H9 (cell line): ENCODE measurements at regions not wholly inside any gene's neighbourhood (a gene's known extent, or its start where the extent isn't known, plus 50 kb on each side); places are given as distances from the start of the nearest gene placed in this dataset.

Experiments used
- DNase-seq: peaks from one replicate; pipeline ENCODE4 v3.0.0-alpha.2; 2017
- H2AFZ ChIP-seq: one replicate; pipeline ENCODE4 v1.6.1; 2013; ENCODE audit warnings: mild to moderate bottlenecking, low read length, control low read depth, moderate library complexity
- H2AK5ac ChIP-seq: 2 replicates; pipeline ENCODE4 v1.6.1; 2013; ENCODE audit warnings: low read length, control low read depth, mixed read lengths; ENCODE audit not compliant: insufficient read length
- H2BK120ac ChIP-seq: one replicate; pipeline ENCODE4 v1.6.1; 2013; ENCODE audit warnings: low read depth, mild to moderate bottlenecking, low read length, control low read depth, inconsistent platforms; ENCODE audit not compliant: poor library complexity, severe bottlenecking
- H2BK12ac ChIP-seq: 2 replicates; pipeline ENCODE4 v1.6.1; 2013; ENCODE audit warnings: low read length, control low read depth, mixed read lengths, low read depth; ENCODE audit not compliant: insufficient read length
- H2BK15ac ChIP-seq: 2 replicates; pipeline ENCODE4 v1.6.1; 2013; ENCODE audit warnings: low read depth, low read length, control low read depth
- H2BK20ac ChIP-seq: one replicate; pipeline ENCODE4 v1.6.1; 2013; ENCODE audit warnings: low read depth, mild to moderate bottlenecking, low read length, control low read depth, inconsistent platforms; ENCODE audit not compliant: poor library complexity, severe bottlenecking
- H2BK5ac ChIP-seq: 2 replicates; pipeline ENCODE4 v1.6.1; 2013; ENCODE audit warnings: low read length, control low read depth, mixed read lengths; ENCODE audit not compliant: insufficient read length
- H3K14ac ChIP-seq: 2 replicates; pipeline ENCODE4 v1.6.1; 2013; ENCODE audit warnings: low read length, control low read depth; ENCODE audit not compliant: insufficient read depth
- H3K18ac ChIP-seq: 2 replicates; pipeline ENCODE4 v1.6.1; 2013; ENCODE audit warnings: low read depth, mild to moderate bottlenecking, mixed read lengths, low read length, control low read depth; ENCODE audit not compliant: insufficient read length
- H3K23ac ChIP-seq: 2 replicates; pipeline ENCODE4 v1.6.1; 2013; ENCODE audit warnings: low read length, control low read depth, mixed read lengths, low read depth; ENCODE audit not compliant: insufficient read length
- H3K23me2 ChIP-seq: 2 replicates; pipeline ENCODE4 v1.6.1; 2013; ENCODE audit warnings: low read depth, mild to moderate bottlenecking, mixed read lengths, low read length, control low read depth; ENCODE audit not compliant: insufficient read length, poor library complexity, severe bottlenecking
- H3K27ac ChIP-seq: 2 replicates; pipeline ENCODE4 v1.5.1; 2013; ENCODE audit warnings: low read length, control low read depth, mixed read lengths, low read depth; ENCODE audit not compliant: insufficient read length
- H3K27me3 ChIP-seq: 2 replicates; pipeline ENCODE4 v1.6.1; 2013; ENCODE audit warnings: low read length, control low read depth, inconsistent platforms; ENCODE audit not compliant: insufficient read depth
- H3K4ac ChIP-seq: 2 replicates; pipeline ENCODE4 v1.6.1; 2013; ENCODE audit warnings: low read depth, mild to moderate bottlenecking, control low read depth, inconsistent platforms, low read length, moderate library complexity
- H3K4me1 ChIP-seq: 2 replicates; pipeline ENCODE4 v1.6.1; 2013; ENCODE audit warnings: low read length, control low read depth, inconsistent platforms; ENCODE audit not compliant: insufficient read depth
- H3K4me2 ChIP-seq: 2 replicates; pipeline ENCODE4 v1.6.1; 2013; ENCODE audit warnings: low read length, control low read depth, mixed read lengths; ENCODE audit not compliant: insufficient read length, insufficient read depth
- H3K56ac ChIP-seq: 2 replicates; pipeline ENCODE4 v1.6.1; 2013; ENCODE audit warnings: low read depth, mild to moderate bottlenecking, mixed read lengths, low read length, control low read depth; ENCODE audit not compliant: insufficient read length
- H3K79me1 ChIP-seq: 2 replicates; pipeline ENCODE4 v1.6.1; 2013; ENCODE audit warnings: low read depth, mild to moderate bottlenecking, moderate library complexity, low read length, control low read depth, inconsistent platforms; ENCODE audit not compliant: insufficient read depth, poor library complexity, severe bottlenecking
- H3K79me2 ChIP-seq: 2 replicates; pipeline ENCODE4 v1.6.1; 2013; ENCODE audit warnings: low read length, control low read depth, inconsistent platforms; ENCODE audit not compliant: insufficient read depth
- H3K9ac ChIP-seq: 2 replicates; pipeline ENCODE4 v1.6.1; 2013; ENCODE audit warnings: low read length, control low read depth, mixed read lengths; ENCODE audit not compliant: insufficient read length; ENCODE audit errors: extremely low read depth
- H3K9me3 ChIP-seq: one replicate; pipeline ENCODE4 v1.6.1; 2013; ENCODE audit warnings: low read depth, low read length, inconsistent platforms; ENCODE audit not compliant: control insufficient read depth
- H3T11ph ChIP-seq: one replicate; pipeline ENCODE4 v1.6.1; 2013; ENCODE audit warnings: mild to moderate bottlenecking, low read length, control low read depth, inconsistent platforms
- H4K20me1 ChIP-seq: one replicate; pipeline ENCODE4 v1.6.1; 2013; ENCODE audit not compliant: control insufficient read depth, insufficient read length, insufficient read depth
- H4K5ac ChIP-seq: 2 replicates; pipeline ENCODE4 v1.6.1; 2013; ENCODE audit warnings: low read depth, mild to moderate bottlenecking, mixed read lengths, low read length, control low read depth; ENCODE audit not compliant: insufficient read length
- H4K8ac ChIP-seq: replicated peaks from 2 replicates; pipeline ENCODE4 v1.6.1; 2013; ENCODE audit warnings: low read length, control low read depth, mixed read lengths, low read depth; ENCODE audit not compliant: insufficient read length
- H4K91ac ChIP-seq: 2 replicates; pipeline ENCODE4 v1.6.1; 2013; ENCODE audit warnings: low read depth, mild to moderate bottlenecking, moderate library complexity, mixed read lengths, low read length, control low read depth; ENCODE audit not compliant: insufficient read length
- H3K27ac Mint-ChIP-seq, 3 experiments: 2 replicates in 2 of 3; 3 replicates in 1 of 3; pipeline ENCODE4 v1.8.0; 2020 to 2021; ENCODE audit warnings: mixed read lengths in 3 of 3, mild to moderate bottlenecking in 1 of 3, moderate library complexity in 1 of 3
- H3K27me3 Mint-ChIP-seq: 2 replicates; pipeline ENCODE4 v1.8.0; 2021; ENCODE audit warnings: low read depth, mild to moderate bottlenecking, moderate library complexity, mixed read lengths
- H3K36me3 Mint-ChIP-seq, 3 experiments: 2 replicates in 2 of 3; 3 replicates in 1 of 3; pipeline ENCODE4 v1.8.0; 2020 to 2021; ENCODE audit warnings: low read depth in 3 of 3, mixed read lengths in 3 of 3; ENCODE audit not compliant: insufficient read depth in 1 of 3
- H3K4me1 Mint-ChIP-seq, 2 experiments: 2 replicates each; pipeline ENCODE4 v1.8.0; 2020; ENCODE audit warnings: mixed read lengths in 2 of 2
- H3K4me3 Mint-ChIP-seq, 2 experiments: 2 replicates in 1 of 2; 3 replicates in 1 of 2; pipeline ENCODE4 v1.8.0; 2020 to 2021; ENCODE audit warnings: mild to moderate bottlenecking in 2 of 2, mixed read lengths in 2 of 2, moderate library complexity in 1 of 2
- H3K9me3 Mint-ChIP-seq, 2 experiments: 2 replicates in 1 of 2; 3 replicates in 1 of 2; pipeline ENCODE4 v1.8.0; 2020; ENCODE audit warnings: mild to moderate bottlenecking in 2 of 2, mixed read lengths in 2 of 2, moderate library complexity in 1 of 2
- TF ChIP-seq, protein P1 (sequence below): fragments of 200-600 bp; sonication (generic); conservative IDR thresholded peaks from 3 replicates; pipeline ENCODE4 v1.8.0; 2021; ENCODE audit warnings: antibody characterized with exemption, mild to moderate bottlenecking

DNA sequence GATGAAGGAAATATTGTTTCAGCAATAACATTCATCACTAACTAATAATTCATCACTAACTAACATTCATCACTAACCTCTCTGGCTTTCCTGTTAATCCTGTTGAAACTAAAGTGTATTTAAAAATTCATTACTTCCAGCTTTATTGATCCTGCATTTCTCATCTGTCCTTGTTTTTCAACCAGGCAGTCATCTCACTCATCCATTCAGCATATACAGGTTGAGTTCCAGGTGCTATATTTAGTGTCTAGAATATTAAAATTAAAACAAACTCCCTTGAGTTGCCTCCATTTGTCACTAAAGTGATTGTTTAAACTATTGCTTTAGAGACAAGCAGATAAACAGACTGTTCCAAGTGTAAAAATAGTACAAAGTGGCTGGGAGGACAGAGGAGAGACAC is 58.1 kb downstream of the ATXN7L3B start:
- H3K79me2 ChIP-seq, result no peaks in the 10 kb centered on the region
- no peak overlapping the region for H3K23ac ChIP-seq
- no peak overlapping the region for H3K9ac ChIP-seq
- no peak overlapping the region for H2BK15ac ChIP-seq
- H3K4me2 ChIP-seq, result no peak overlapping the region
- no peak overlapping the region for H2BK120ac ChIP-seq
- H2AFZ ChIP-seq, result no peak overlapping the region
- H3K4me1 ChIP-seq, result no peaks in the 10 kb centered on the region
- Mint-ChIP-seq H3K4me1 (no peaks in the 10 kb centered on the region), H3K36me3 (peaks cover 7 to 16% (median 11%) of the 10 kb centered on the region in 3 experiments), H3K27me3 (no peaks in the 10 kb centered on the region), H3K4me3 (no peak overlapping the region), H3K27ac (no peak overlapping the region), H3K9me3 (peaks cover 16 to 17% of the 10 kb centered on the region in 2 experiments)
- TF ChIP-seq, protein P1, sequence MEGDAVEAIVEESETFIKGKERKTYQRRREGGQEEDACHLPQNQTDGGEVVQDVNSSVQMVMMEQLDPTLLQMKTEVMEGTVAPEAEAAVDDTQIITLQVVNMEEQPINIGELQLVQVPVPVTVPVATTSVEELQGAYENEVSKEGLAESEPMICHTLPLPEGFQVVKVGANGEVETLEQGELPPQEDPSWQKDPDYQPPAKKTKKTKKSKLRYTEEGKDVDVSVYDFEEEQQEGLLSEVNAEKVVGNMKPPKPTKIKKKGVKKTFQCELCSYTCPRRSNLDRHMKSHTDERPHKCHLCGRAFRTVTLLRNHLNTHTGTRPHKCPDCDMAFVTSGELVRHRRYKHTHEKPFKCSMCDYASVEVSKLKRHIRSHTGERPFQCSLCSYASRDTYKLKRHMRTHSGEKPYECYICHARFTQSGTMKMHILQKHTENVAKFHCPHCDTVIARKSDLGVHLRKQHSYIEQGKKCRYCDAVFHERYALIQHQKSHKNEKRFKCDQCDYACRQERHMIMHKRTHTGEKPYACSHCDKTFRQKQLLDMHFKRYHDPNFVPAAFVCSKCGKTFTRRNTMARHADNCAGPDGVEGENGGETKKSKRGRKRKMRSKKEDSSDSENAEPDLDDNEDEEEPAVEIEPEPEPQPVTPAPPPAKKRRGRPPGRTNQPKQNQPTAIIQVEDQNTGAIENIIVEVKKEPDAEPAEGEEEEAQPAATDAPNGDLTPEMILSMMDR, result no peak
- H3K23me2 ChIP-seq, result no peaks in the 10 kb centered on the region
- peaks cover 4% of the 10 kb centered on the region for H3K9me3 ChIP-seq
- no peak overlapping the region for H3K14ac ChIP-seq
- H3K27me3 ChIP-seq, result no peaks in the 10 kb centered on the region
- no peak overlapping the region for H4K8ac ChIP-seq
- H2BK20ac ChIP-seq, result no peak overlapping the region
- no peak overlapping the region for H4K91ac ChIP-seq
- H3K18ac ChIP-seq, result no peak overlapping the region
- no peak for DNase-seq
- H4K20me1 ChIP-seq, result no peaks in the 10 kb centered on the region
- no peak overlapping the region for H3K56ac ChIP-seq
- H2AK5ac ChIP-seq, result no peak overlapping the region
- no peak overlapping the region for H2BK5ac ChIP-seq
- no peaks in the 10 kb centered on the region for H3K79me1 ChIP-seq
- H2BK12ac ChIP-seq, result no peak overlapping the region
- H3K27ac ChIP-seq, result no peak overlapping the region
- H3T11ph ChIP-seq, result no peak overlapping the region
- no peak overlapping the region for H4K5ac ChIP-seq
- no peak overlapping the region for H3K4ac ChIP-seq
